CD14-positive monocyte (primary cell): ENCODE measurements at regions not wholly inside any gene's neighbourhood (a gene's known extent, or its start where the extent isn't known, plus 50 kb on each side); places are given as distances from the start of the nearest gene placed in this dataset.

Experiments
- DNase-seq, 3 donors: peaks; one replicate each; pipeline ENCODE4 v3.0.0-alpha.2; 2011 to 2022
- H2AFZ ChIP-seq: 2 replicates; pipeline ENCODE4 v1.6.0; 2012; ENCODE audit warnings: mild to moderate bottlenecking, low read depth, low read length, inconsistent platforms; ENCODE audit not compliant: insufficient read depth, poor library complexity, severe bottlenecking
- H3K27ac ChIP-seq, 2 donors: 1 replicate in 1 of 2; 2 replicates in 1 of 2; pipeline ENCODE4 v1.5.1; 2012 to 2013; ENCODE audit warnings: low read length in 2 of 2, control low read depth in 1 of 2, inconsistent platforms in 1 of 2, low read depth in 1 of 2, mild to moderate bottlenecking in 1 of 2
- H3K27me3 ChIP-seq, 2 donors: one replicate each; pipeline versions ENCODE4 v1.6.0 to v1.6.1; 2011 to 2013; ENCODE audit warnings: low read length in 2 of 2; ENCODE audit not compliant: control insufficient read depth in 2 of 2, insufficient read depth in 2 of 2
- H3K36me3 ChIP-seq, 2 donors: replicated peaks in 1 of 2; 1 replicate in 1 of 2; 2 replicates in 1 of 2; pipeline versions ENCODE4 v1.5.1 to v1.6.1; 2012 to 2013; ENCODE audit warnings: low read length in 2 of 2, control low read depth in 1 of 2, inconsistent platforms in 1 of 2, mild to moderate bottlenecking in 1 of 2; ENCODE audit not compliant: insufficient read depth in 2 of 2, control insufficient read depth in 1 of 2
- H3K4me1 ChIP-seq, 2 donors: 1 replicate in 1 of 2; 2 replicates in 1 of 2; pipeline versions ENCODE4 v1.5.1 to v1.6.1; 2012 to 2013; ENCODE audit warnings: low read length in 2 of 2, control low read depth in 1 of 2, inconsistent platforms in 1 of 2, mild to moderate bottlenecking in 1 of 2, moderate library complexity in 1 of 2; ENCODE audit not compliant: insufficient read depth in 2 of 2, control insufficient read depth in 1 of 2
- H3K4me2 ChIP-seq: replicated peaks from 2 replicates; pipeline ENCODE3; 2012; ENCODE audit warnings: low read length, moderate library complexity, mild to moderate bottlenecking; ENCODE audit not compliant: poor library complexity, severe bottlenecking; ENCODE audit errors: extremely low read depth
- H3K4me3 ChIP-seq, 3 experiments: fragments of 200-600 bp in 1 of 3; sonication (generic) in 1 of 3; replicated peaks in 1 of 3; 1 replicate in 2 of 3; 2 replicates in 1 of 3; pipeline ENCODE4 v1.5.1; 2011 to 2013; ENCODE audit warnings: low read length in 3 of 3, mild to moderate bottlenecking in 3 of 3, control low read depth in 2 of 3, low read depth in 2 of 3, inconsistent platforms in 1 of 3, moderate library complexity in 1 of 3
- H3K79me2 ChIP-seq: 2 replicates; pipeline ENCODE4 v1.6.0; 2012; ENCODE audit warnings: mild to moderate bottlenecking, control low read depth, inconsistent platforms, low read length, moderate library complexity; ENCODE audit not compliant: insufficient read depth
- H3K9ac ChIP-seq: 2 replicates; pipeline ENCODE4 v1.6.0; 2017; ENCODE audit warnings: low read length, mild to moderate bottlenecking; ENCODE audit not compliant: insufficient read depth, poor library complexity, severe bottlenecking
- H3K9me3 ChIP-seq, 2 donors: replicated peaks in 1 of 2; 1 replicate in 1 of 2; 2 replicates in 1 of 2; pipeline versions ENCODE4 v1.5.1 to v1.6.1; 2012 to 2013; ENCODE audit warnings: low read length in 2 of 2, control low read depth in 1 of 2; ENCODE audit not compliant: control insufficient read depth in 1 of 2, insufficient read depth in 1 of 2
- H4K20me1 ChIP-seq: 2 replicates; pipeline ENCODE4 v1.6.0; 2012; ENCODE audit warnings: mild to moderate bottlenecking, low read length, control low read depth, moderate library complexity; ENCODE audit not compliant: insufficient read depth
- H3K27ac Mint-ChIP-seq, 7 donors: one replicate each; pipeline ENCODE4 v1.8.0; 2020; ENCODE audit warnings: mild to moderate bottlenecking in 7 of 7, mixed read lengths in 7 of 7, moderate library complexity in 6 of 7, inconsistent platforms in 2 of 7
- H3K27me3 Mint-ChIP-seq, 3 donors: one replicate each; pipeline ENCODE4 v1.8.0; 2021 to 2022; ENCODE audit warnings: low read depth in 3 of 3, mild to moderate bottlenecking in 3 of 3, mixed read lengths in 3 of 3, moderate library complexity in 3 of 3, inconsistent platforms in 1 of 3
- H3K36me3 Mint-ChIP-seq, 2 donors: one replicate each; pipeline ENCODE4 v1.8.0; 2020; ENCODE audit warnings: mixed read lengths in 2 of 2, inconsistent platforms in 1 of 2, mild to moderate bottlenecking in 1 of 2
- H3K4me1 Mint-ChIP-seq: one replicate; pipeline ENCODE4 v1.8.0; 2020; ENCODE audit warnings: mild to moderate bottlenecking, mixed read lengths
- H3K4me3 Mint-ChIP-seq, 2 donors: one replicate each; pipeline ENCODE4 v1.8.0; 2020; ENCODE audit warnings: mild to moderate bottlenecking in 2 of 2, mixed read lengths in 2 of 2, moderate library complexity in 1 of 2
- H3K9me3 Mint-ChIP-seq, 7 donors: one replicate each; pipeline ENCODE4 v1.8.0; 2020 to 2022; ENCODE audit warnings: mixed read lengths in 7 of 7, mild to moderate bottlenecking in 6 of 7, moderate library complexity in 6 of 7, inconsistent platforms in 2 of 7
- WGBS: methylation state at CpG from one replicate; pipeline ENCODE4 v1.1.5; 2013; ENCODE audit warnings: missing lambda C conversion rate; ENCODE audit not compliant: insufficient coverage; 5-methylcytosine and 5-hydroxymethylcytosine counted together
- intact Hi-C, 2 donors: fragments of 100-400 bp; cut with micrococcal nuclease; formaldehyde crosslinking; loops; one replicate each; pipeline versions ENCODE4 v1.15.0 to v1.15.1; 2023
- TF ChIP-seq, protein P1 (sequence below): fragments of 200-600 bp; IDR thresholded peaks from one replicate; pipeline ENCODE4 v1.8.0; 2022; ENCODE audit warnings: antibody characterized with exemption, mild to moderate bottlenecking

DNA sequence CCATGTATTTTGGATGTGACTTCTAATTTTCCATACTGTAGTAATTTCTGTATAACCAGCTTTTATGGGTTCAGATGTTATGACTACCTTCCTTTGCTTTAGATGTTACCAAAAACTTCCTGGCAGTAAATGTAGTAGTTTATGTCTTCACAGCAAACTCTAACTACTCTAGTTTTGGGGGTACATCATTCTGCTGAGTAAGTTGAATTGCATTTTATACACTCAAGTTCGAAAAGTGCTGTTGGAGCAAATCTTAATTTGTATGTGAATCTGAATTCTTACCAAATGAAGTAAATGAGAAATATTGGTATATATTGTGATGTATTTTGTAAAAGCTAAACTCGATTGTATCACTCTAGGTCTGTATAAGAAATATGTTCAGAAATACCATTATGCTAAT, 728.3 kb upstream of the CDH8 start:
- Histone ChIP-seq H3K4me3 (no peak overlapping the region), H3K79me2 (no peaks in the 10 kb centered on the region), H3K4me2 (no peak overlapping the region), H3K4me1 (no peaks in the 10 kb centered on the region), H4K20me1 (no peaks in the 10 kb centered on the region), H3K27ac (no peak overlapping the region), H3K27me3 (no peaks in the 10 kb centered on the region), H3K36me3 (no peaks in the 10 kb centered on the region), H2AFZ (no peak overlapping the region), H3K9me3 (no peaks in the 10 kb centered on the region), H3K9ac (no peak overlapping the region)
- peaks cover 0 to 2% (median 1%) of the 10 kb centered on the region in 3 donors for H3K27me3 Mint-ChIP-seq
- DNase-seq, result no peak
- TF ChIP-seq, protein P1, sequence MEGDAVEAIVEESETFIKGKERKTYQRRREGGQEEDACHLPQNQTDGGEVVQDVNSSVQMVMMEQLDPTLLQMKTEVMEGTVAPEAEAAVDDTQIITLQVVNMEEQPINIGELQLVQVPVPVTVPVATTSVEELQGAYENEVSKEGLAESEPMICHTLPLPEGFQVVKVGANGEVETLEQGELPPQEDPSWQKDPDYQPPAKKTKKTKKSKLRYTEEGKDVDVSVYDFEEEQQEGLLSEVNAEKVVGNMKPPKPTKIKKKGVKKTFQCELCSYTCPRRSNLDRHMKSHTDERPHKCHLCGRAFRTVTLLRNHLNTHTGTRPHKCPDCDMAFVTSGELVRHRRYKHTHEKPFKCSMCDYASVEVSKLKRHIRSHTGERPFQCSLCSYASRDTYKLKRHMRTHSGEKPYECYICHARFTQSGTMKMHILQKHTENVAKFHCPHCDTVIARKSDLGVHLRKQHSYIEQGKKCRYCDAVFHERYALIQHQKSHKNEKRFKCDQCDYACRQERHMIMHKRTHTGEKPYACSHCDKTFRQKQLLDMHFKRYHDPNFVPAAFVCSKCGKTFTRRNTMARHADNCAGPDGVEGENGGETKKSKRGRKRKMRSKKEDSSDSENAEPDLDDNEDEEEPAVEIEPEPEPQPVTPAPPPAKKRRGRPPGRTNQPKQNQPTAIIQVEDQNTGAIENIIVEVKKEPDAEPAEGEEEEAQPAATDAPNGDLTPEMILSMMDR, result no peak
- intact Hi-C loops, result no loop called here
- no CpG with 5 or more reads among the region's 2 CpGs for WGBS
- H3K4me3 Mint-ChIP-seq, result no peak overlapping the region
- no peaks in the 10 kb centered on the region for H3K36me3 Mint-ChIP-seq
- H3K9me3 Mint-ChIP-seq, result peaks cover 0 to 6% (median 2%) of the 10 kb centered on the region in 7 donors
- no peaks in the 10 kb centered on the region for H3K4me1 Mint-ChIP-seq
- H3K27ac Mint-ChIP-seq, result no peak overlapping the region

DNA sequence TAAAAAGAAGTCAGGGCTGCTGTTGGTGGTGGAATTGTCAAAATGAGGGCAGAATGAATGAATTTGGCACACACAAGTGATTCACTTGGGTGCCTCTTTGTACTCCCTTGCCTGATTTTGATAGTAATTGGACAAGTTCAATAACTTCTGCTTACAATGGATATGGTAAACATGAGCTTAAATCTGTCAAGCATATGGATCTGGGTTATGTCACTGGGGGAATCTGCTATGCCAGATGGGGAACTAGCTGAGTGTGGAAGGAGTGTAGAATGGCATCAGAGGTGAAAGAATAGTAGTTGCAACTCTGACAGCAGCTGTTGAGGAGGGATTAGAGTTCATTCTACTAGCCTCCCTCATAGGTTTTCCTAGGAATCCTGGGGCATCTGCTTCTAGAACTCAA, 724.2 kb upstream of the CDH8 start:
- peaks cover 0 to 3% of the 10 kb centered on the region in 2 donors for H3K4me1 ChIP-seq
- Mint-ChIP-seq H3K4me3 (no peak overlapping the region), H3K27me3 (peaks cover 0 to 1% (median 1%) of the 10 kb centered on the region in 3 donors), H3K36me3 (no peaks in the 10 kb centered on the region), H3K4me1 (peaks cover 3% of the 10 kb centered on the region), H3K27ac (no peak overlapping the region), H3K9me3 (peaks cover 0 to 16% (median 8%) of the 10 kb centered on the region in 7 donors)
- no peaks in the 10 kb centered on the region for H4K20me1 ChIP-seq
- TF ChIP-seq, protein P1, result no peak
- H3K27me3 ChIP-seq, result no peaks in the 10 kb centered on the region
- no peak overlapping the region for H3K4me3 ChIP-seq
- no peak overlapping the region for H3K9ac ChIP-seq
- no peak overlapping the region for H3K27ac ChIP-seq
- no peaks in the 10 kb centered on the region for H3K79me2 ChIP-seq
- H3K9me3 ChIP-seq, result peaks cover 8% of the 10 kb centered on the region in 2 donors
- no peak overlapping the region for H3K4me2 ChIP-seq
- no peak overlapping the region for H2AFZ ChIP-seq
- intact Hi-C loops, result no loop called here
- DNase-seq, result no peak
- no peaks in the 10 kb centered on the region for H3K36me3 ChIP-seq
